T-cell (primary cell): ENCODE measurements at regions not wholly inside any gene's neighbourhood (a gene's known extent, or its start where the extent isn't known, plus 50 kb on each side); places are given as distances from the start of the nearest gene placed in this dataset.

Experiments
- ATAC-seq, 4 experiments: fragments of 200-7000 bp in 3 of 4; fragments of 150-1000 bp in 1 of 4; cut with Tn5 transposase; replicated peaks in 1 of 4; 1 replicate in 3 of 4; 2 replicates in 1 of 4; pipeline ENCODE4 v1.10.0; 2021; ENCODE audit warnings: moderate library complexity in 3 of 4, mild to moderate bottlenecking in 2 of 4, moderate number of reproducible peaks in 1 of 4
- CTCF ChIA-PET, 2 donors: fragments of 300-600 bp; sonication (Branson Sonifier 250); formaldehyde crosslinking; loops; one replicate each; lab custom pipeline; 2022; ENCODE audit warnings: antibody characterized with exemption in 2 of 2; lab: Charles Lee
- POLR2A ChIA-PET, 2 donors: fragments of 300-600 bp; sonication (Branson Sonifier 250); formaldehyde crosslinking; loops; one replicate each; lab custom pipeline; 2022; ENCODE audit warnings: antibody characterized with exemption in 2 of 2; lab: Charles Lee
- DNase-seq, 35 experiments: peaks; one replicate each; pipeline versions ENCODE4 v3.0.0 to v3.0.0-alpha.2; 2013 to 2023
- H3K27ac ChIP-seq: one replicate; pipeline ENCODE4 v1.5.1; 2013; ENCODE audit warnings: low read length
- H3K27me3 ChIP-seq, 2 experiments: replicated peaks in 1 of 2; 1 replicate in 1 of 2; 2 replicates in 1 of 2; pipeline versions ENCODE4 v1.6.1 to v1.7.0; 2013; ENCODE audit warnings: low read length in 1 of 2, mixed read lengths in 1 of 2; ENCODE audit not compliant: control insufficient read depth in 2 of 2, insufficient read depth in 2 of 2; ENCODE audit errors: extremely low read depth in 1 of 2
- H3K36me3 ChIP-seq, 2 donors: 1 replicate in 1 of 2; 2 replicates in 1 of 2; pipeline versions ENCODE4 v1.6.1 to v1.7.0; 2013; ENCODE audit warnings: low read length in 1 of 2; ENCODE audit not compliant: control insufficient read depth in 2 of 2, insufficient read depth in 1 of 2; ENCODE audit errors: extremely low read depth in 1 of 2
- H3K4me1 ChIP-seq, 2 experiments: 1 replicate in 1 of 2; 2 replicates in 1 of 2; pipeline versions ENCODE4 v1.6.1 to v1.7.0; 2013; ENCODE audit warnings: low read length in 2 of 2, mixed read lengths in 1 of 2; ENCODE audit not compliant: insufficient read depth in 2 of 2, control insufficient read depth in 1 of 2; ENCODE audit errors: extremely low read depth in 1 of 2
- H3K4me3 ChIP-seq, 2 donors: 1 replicate in 1 of 2; 2 replicates in 1 of 2; pipeline versions ENCODE4 v1.5.1 to v1.7.0; 2013; ENCODE audit warnings: mild to moderate bottlenecking in 2 of 2, low read length in 1 of 2, moderate library complexity in 1 of 2; ENCODE audit not compliant: control insufficient read depth in 1 of 2; ENCODE audit errors: extremely low read depth in 1 of 2
- H3K9me3 ChIP-seq: 2 replicates; pipeline ENCODE4 v1.7.0; 2013
- H3K27ac Mint-ChIP-seq, 2 donors: one replicate each; pipeline ENCODE4 v1.8.0; 2020 to 2021; ENCODE audit warnings: mild to moderate bottlenecking in 2 of 2, mixed read lengths in 2 of 2
- H3K27me3 Mint-ChIP-seq, 2 donors: one replicate each; pipeline ENCODE4 v1.8.0; 2021 to 2022; ENCODE audit warnings: mixed read lengths in 2 of 2
- H3K36me3 Mint-ChIP-seq: one replicate; pipeline ENCODE4 v1.8.0; 2021; ENCODE audit warnings: mixed read lengths
- H3K4me1 Mint-ChIP-seq, 3 donors: one replicate each; pipeline ENCODE4 v1.8.0; 2020 to 2022; ENCODE audit warnings: mixed read lengths in 3 of 3, mild to moderate bottlenecking in 1 of 3
- H3K4me3 Mint-ChIP-seq, 3 donors: one replicate each; pipeline ENCODE4 v1.8.0; 2020 to 2022; ENCODE audit warnings: mild to moderate bottlenecking in 3 of 3, mixed read lengths in 3 of 3, moderate library complexity in 3 of 3
- H3K9me3 Mint-ChIP-seq, 3 donors: one replicate each; pipeline ENCODE4 v1.8.0; 2020 to 2022; ENCODE audit warnings: mixed read lengths in 3 of 3
- WGBS: methylation state at CpG from one replicate; pipeline ENCODE4 v1.1.5; 2013; ENCODE audit warnings: missing lambda C conversion rate; ENCODE audit not compliant: insufficient coverage; 5-methylcytosine and 5-hydroxymethylcytosine counted together

DNA sequence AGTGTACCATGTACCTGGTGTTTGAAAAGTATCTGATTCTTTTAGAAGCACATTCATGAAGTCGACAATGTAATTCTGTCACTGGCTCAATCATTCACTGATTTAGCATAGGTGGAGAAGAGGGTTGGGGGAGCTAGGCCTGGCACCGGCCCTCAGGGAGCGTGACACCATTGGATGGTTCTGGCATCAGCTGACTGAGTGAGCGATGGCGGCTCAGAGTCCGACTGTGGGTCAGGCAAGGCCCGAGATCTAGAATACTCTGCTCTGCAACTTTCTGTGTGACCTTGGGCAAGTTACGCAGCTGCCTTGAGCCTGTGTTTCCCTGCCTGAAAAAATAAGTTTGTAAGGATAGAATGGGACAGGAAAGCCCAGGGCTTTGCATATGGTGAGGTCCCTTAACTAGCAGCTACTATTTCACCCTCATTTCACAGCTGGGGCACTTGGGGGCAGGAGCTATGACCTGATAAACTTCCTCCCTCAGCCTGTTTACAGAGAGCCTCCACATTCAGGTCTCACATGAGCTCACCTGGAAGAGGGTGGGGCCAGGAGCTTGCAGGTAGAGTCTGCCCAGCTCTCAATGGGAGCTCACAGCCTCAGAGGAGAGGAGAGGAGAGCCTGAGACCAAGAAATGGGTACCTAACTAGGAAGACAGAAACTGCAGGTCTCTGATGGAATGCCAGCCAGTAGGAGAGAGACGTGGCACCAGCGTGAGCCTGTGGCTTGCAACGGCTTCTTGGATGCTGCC is 153.7 kb upstream of the TLE3 start:
- peaks cover 14 to 29% of the 10 kb centered on the region in 2 experiments for H3K4me1 ChIP-seq
- H3K36me3 ChIP-seq: no peaks in the 10 kb centered on the region
- no peak overlapping the region for H3K4me3 Mint-ChIP-seq
- no peaks in the 10 kb centered on the region for H3K27me3 Mint-ChIP-seq
- CTCF ChIA-PET: interaction anchor here in 1 of 2 donors (0.5 kb wide), 1 partner anchor 775 kb away, joined by 4 read pairs; no protein-coding TSS in a partner anchor
- peak overlapping the region in 1 of 2 donors; percentile 56 for H3K27ac Mint-ChIP-seq
- peaks cover 0 to 2% of the 10 kb centered on the region in 2 experiments for H3K27me3 ChIP-seq
- no peaks in the 10 kb centered on the region for H3K9me3 ChIP-seq
- peaks cover 0 to 4% (median 0%) of the 10 kb centered on the region in 3 donors for H3K9me3 Mint-ChIP-seq
- ATAC-seq (peak in 1 of 4 experiments; percentile 19), DNase-seq (no peak)
- H3K36me3 Mint-ChIP-seq: no peaks in the 10 kb centered on the region
- H3K27ac ChIP-seq: no peak overlapping the region
- POLR2A ChIA-PET: interaction anchor here in 1 of 2 donors (0.5 kb wide), 1 partner anchor 22 kb away, joined by 3 read pairs; no protein-coding TSS in a partner anchor
- peaks cover 23 to 53% (median 33%) of the 10 kb centered on the region in 3 donors for H3K4me1 Mint-ChIP-seq
- H3K4me3 ChIP-seq: no peak overlapping the region
- WGBS: 97% methylated on average over 10 of the region's 11 CpGs

DNA sequence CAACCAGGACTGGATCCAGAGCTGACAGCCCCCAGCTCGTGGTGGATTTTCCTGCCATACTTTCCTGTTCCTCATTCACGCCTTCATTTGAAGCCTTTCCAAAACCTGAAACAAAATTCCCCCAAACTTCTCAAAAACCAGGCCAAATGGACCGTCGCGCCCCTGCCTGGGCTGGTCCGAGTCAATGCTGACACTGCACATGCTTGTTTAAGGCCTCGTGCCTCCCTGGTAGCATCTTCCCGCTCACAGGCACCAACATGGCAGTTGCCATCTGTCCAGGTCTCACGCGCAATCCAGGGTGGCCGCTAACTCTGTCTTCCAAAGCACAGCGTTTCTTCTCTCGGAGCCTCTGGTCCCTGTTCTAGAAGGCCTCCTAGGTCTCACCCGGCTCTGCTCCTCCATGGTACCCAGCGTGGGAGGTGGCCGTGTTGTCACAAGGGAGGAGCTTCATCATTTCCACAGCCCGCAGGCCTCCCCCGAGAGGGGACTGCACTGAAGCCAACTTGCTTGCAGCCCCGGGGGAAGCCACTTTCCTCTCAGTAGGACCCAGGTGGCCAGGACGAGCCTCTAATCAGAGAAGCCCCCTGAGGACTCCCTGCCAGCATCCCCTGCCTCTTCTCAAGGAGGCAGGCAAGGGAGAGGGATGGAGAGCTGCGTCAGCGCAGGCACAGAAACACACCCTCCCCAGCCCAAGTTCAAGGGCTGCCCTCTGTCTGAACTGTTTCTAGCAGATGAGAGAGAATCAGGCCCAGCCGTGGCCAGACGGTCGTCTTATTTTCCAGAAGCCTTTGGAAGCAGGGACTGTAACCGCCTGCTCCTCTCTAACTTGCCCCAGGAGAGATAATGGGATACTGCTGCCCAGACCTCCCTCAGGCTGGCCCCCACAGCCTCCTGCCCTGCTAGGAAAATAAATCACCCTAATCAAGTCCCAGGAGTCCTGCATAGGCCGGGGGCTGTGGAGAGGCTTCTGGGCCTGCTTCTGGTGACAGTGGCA is 152.8 kb upstream of the TLE3 start:
- Histone ChIP-seq H3K27me3 (peaks cover 0 to 2% of the 10 kb centered on the region in 2 experiments), H3K27ac (no peak overlapping the region), H3K9me3 (no peaks in the 10 kb centered on the region), H3K4me1 (peaks cover 14 to 35% of the 10 kb centered on the region in 2 experiments), H3K36me3 (no peaks in the 10 kb centered on the region), H3K4me3 (no peak overlapping the region)
- Mint-ChIP-seq H3K9me3 (no peaks in the 10 kb centered on the region), H3K4me3 (no peak overlapping the region), H3K27me3 (no peaks in the 10 kb centered on the region), H3K27ac (no peak overlapping the region), H3K4me1 (peaks cover 27 to 53% (median 35%) of the 10 kb centered on the region in 3 donors), H3K36me3 (no peaks in the 10 kb centered on the region)
- DNase-seq (no peak), ATAC-seq (no peak)
- ChIA-PET POLR2A (interaction anchor here in 1 of 2 donors (0.6 kb wide), 1 partner anchor 592 kb away, joined by 3 read pairs; no protein-coding TSS in a partner anchor), CTCF (interaction anchor here in 1 of 2 donors (0.5 kb wide), 1 partner anchor 775 kb away, joined by 4 read pairs; no protein-coding TSS in a partner anchor)
- 93% methylated on average over 22 of the region's 27 CpGs for WGBS

DNA sequence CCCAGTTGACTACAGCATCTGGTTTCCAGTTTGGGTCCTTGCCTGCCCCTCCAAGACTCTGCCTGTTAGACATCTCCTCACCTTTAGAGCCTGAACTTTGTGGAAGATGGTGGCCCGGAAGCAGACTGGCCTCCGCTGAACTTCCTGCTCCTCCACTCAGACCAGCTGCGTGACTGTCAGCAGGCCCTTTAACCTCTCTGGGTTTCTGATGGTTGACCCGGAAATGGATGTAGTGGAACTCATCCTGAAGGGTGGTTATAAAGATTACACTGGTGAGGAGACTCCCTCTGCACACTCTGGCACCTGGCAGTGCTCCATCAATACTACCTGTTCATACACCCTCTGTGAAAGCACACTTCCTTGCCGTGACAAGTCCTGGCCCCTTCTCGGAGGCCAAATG is 151.9 kb upstream of the TLE3 start:
- no peak overlapping the region for H3K4me3 ChIP-seq

DNA sequence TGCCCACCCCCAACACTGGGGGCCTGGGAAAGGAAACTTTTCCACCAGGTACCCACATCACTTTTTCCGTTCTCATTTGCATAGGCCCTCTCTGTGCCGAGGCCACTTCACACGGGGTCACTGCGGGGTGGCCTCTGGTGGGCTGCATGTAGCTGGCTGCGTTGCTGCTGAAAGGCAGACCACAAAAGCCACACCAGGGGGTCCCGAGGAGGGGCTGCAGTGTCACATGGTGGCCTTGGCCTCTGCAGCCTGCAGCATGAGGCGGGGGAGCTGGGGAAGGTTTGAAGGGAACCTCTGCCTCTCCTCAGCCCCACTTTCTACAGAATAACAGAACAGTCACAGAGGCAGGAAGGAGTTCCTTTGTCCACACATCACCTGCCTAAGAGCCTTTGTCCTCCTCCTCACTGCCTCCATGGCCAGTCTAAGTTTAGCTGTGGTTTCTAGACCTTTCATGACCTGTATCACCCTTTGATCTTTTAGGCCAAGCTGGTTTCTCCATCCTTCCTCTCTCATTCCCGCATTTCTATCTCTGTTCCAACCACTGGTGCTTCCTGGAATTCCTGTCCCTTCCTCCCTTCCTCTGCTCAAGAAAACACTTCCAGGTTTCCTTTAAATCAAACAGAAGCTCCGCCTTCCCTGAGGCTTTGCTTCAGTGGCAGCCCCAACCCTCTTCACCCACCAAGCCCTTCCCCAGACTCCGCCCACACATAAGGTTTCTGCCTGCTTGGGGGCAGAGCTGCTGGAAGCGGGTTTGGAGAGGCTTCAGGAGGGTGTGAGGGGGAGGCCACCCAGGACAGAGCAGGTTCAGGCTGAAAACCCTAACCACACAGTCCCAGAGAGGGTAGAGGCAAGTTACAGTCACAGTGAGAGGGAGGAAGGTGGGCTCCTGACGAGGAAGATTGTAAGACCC is 150.7 kb upstream of the TLE3 start:
- Histone ChIP-seq H3K4me1 (peaks cover 17 to 46% of the 10 kb centered on the region in 2 experiments), H3K27ac (no peak overlapping the region), H3K9me3 (no peaks in the 10 kb centered on the region), H3K4me3 (no peak overlapping the region), H3K27me3 (peaks cover 0 to 11% of the 10 kb centered on the region in 2 experiments), H3K36me3 (no peaks in the 10 kb centered on the region)
- Mint-ChIP-seq H3K27ac (no peak overlapping the region), H3K36me3 (no peaks in the 10 kb centered on the region), H3K27me3 (no peaks in the 10 kb centered on the region), H3K9me3 (no peaks in the 10 kb centered on the region), H3K4me1 (peaks cover 34 to 70% (median 43%) of the 10 kb centered on the region in 3 donors), H3K4me3 (peak overlapping the region in 1 of 3 donors; percentile 35)
- ChIA-PET CTCF (no interaction called here), POLR2A (no interaction called here)
- no peak for ATAC-seq
- DNase-seq: no peak
- WGBS: 63% methylated on average over 6 of the region's 12 CpGs

More for the DNA sequence above, 151.9 kb upstream of the TLE3 start:
- ChIA-PET CTCF (no interaction called here), POLR2A (no interaction called here)
- Mint-ChIP-seq H3K4me3 (no peak overlapping the region), H3K4me1 (peaks cover 27 to 58% (median 37%) of the 10 kb centered on the region in 3 donors), H3K27ac (no peak overlapping the region), H3K36me3 (no peaks in the 10 kb centered on the region), H3K9me3 (no peaks in the 10 kb centered on the region), H3K27me3 (no peaks in the 10 kb centered on the region)
- H3K4me1 ChIP-seq: peaks cover 14 to 35% of the 10 kb centered on the region in 2 experiments
- ATAC-seq (no peak), DNase-seq (no peak)
- H3K27me3 ChIP-seq: peaks cover 0 to 2% of the 10 kb centered on the region in 2 experiments
- WGBS: 80% methylated on average over 1 of the region's 6 CpGs
- no peaks in the 10 kb centered on the region for H3K9me3 ChIP-seq
- H3K36me3 ChIP-seq: no peaks in the 10 kb centered on the region
- H3K27ac ChIP-seq: no peak overlapping the region

GRCh38 chr15:70247281-70247680 is 149.6 kb upstream of the TLE3 start:
- no peaks in the 10 kb centered on the region for H3K9me3 ChIP-seq
- WGBS: no CpG with 5 or more reads among the region's 6 CpGs
- H3K27me3 ChIP-seq: peaks cover 0 to 15% of the 10 kb centered on the region in 2 experiments
- no peak overlapping the region for H3K27ac ChIP-seq
- Mint-ChIP-seq H3K27me3 (no peaks in the 10 kb centered on the region), H3K27ac (no peak overlapping the region), H3K4me3 (no peak overlapping the region), H3K9me3 (no peaks in the 10 kb centered on the region), H3K4me1 (peaks cover 45 to 77% (median 54%) of the 10 kb centered on the region in 3 donors), H3K36me3 (no peaks in the 10 kb centered on the region)
- DNase-seq (no peak), ATAC-seq (no peak)
- peaks cover 26 to 55% of the 10 kb centered on the region in 2 experiments for H3K4me1 ChIP-seq
- POLR2A ChIA-PET: no interaction called here
- CTCF ChIA-PET: no interaction called here
- H3K4me3 ChIP-seq: no peak overlapping the region
- no peaks in the 10 kb centered on the region for H3K36me3 ChIP-seq
